ENCODE measurements at regions not wholly inside any gene's neighbourhood (a gene's known extent, or its start where the extent isn't known, plus 50 kb on each side); places are given as distances from the start of the nearest gene placed in this dataset.

GRCh38 chr10:51001587-51001986, 72.7 kb upstream of the PRKG1 start:
- TF ChIP-seq CTCF (IDR thresholded peaks at IDR 0.05): peak in 2 of 3 experiments; percentile 52 to 57
- TF ChIP-seq POLR2A (IDR thresholded peaks at IDR 0.05): no peak
- TF ChIP-seq POLR2AphosphoS5 (IDR thresholded peaks at IDR 0.05; ENCODE audit: insufficient read depth in 1 of 2, low read depth in 1 of 2): no peak

Measured in vagina (tissue), 2 donors.